GM18861 (cell line): ENCODE measurements at regions not wholly inside any gene's neighbourhood (a gene's known extent, or its start where the extent isn't known, plus 50 kb on each side); places are given as distances from the start of the nearest gene placed in this dataset.

Experiments
- ATAC-seq: cut with Tn5 transposase; IDR thresholded peaks from one replicate; pipeline ENCODE4 v1.9.1; 2021; ENCODE audit not compliant: unreplicated experiment

DNA sequence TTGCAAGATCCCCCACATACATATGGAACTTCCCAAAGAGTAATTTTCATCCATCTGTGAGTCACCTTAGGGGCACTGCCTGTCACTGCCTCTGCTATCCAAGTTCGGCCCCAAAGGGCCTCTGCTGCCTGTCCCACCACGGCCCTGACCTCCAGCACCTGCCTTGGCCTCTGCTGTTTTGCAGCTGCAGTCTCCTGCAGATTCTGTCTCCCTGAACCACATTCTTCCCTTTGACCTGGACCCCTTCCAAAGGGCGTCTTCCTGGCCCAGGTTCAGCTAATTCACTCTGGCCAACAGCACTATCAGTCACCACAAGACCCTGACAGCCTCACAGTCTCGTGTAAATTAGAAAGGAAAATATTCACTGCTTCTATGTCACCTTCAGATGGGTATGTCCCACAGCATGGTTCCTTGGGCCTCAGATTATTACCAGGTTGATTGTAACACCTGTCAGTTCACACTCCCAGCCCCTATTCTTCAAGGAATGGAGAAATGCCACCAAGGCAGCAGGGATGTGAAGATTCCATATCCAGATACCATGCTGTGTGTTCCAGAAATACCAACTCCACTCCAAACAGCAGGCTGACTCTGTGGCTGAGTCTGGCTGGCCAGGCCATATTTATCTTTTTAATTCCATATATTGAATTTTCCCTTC is 479.3 kb downstream of the ARHGEF28 start:
- no peak for ATAC-seq

DNA sequence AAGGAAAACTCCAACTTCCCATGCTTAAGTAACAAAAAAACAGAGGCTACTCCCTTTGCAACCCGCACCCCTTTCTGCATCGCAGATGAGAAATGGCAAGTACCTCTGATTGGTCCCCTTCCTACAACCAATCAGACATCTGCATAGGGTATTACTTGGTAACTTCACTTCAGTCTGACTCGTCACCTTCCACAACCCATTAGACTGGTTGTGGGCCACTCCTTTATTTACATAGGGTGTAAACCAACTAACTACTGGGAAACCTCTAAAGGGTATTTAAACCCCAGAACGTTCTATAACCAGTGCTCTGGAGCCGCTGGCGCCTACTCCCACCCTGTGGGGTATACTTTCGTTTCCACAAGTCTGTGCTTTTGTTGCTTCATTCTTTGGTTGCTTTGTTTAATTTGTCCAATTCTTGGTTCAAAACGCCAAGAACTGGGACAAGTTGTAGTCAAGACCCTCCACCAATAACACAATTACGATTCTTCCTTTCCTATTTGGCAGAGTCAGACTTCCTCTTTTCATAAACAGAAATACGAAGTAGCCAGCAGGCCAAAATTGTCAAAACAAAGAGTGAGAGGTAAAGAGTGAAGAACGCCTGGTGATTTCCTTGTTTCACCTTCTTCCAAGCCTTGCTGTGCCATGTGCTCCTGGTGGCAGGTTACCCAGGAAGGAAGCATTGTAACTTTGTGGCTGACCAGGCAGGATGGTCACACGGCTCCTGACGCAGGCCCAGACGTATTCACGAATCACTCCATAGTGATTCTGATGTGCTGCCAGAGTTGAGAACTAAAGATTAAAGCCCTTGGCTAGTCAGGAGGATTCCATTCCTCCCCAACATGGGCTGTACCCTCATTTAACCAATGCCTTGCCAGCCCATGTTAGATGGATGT is 477.4 kb downstream of the ARHGEF28 start:
- ATAC-seq, result no peak

DNA sequence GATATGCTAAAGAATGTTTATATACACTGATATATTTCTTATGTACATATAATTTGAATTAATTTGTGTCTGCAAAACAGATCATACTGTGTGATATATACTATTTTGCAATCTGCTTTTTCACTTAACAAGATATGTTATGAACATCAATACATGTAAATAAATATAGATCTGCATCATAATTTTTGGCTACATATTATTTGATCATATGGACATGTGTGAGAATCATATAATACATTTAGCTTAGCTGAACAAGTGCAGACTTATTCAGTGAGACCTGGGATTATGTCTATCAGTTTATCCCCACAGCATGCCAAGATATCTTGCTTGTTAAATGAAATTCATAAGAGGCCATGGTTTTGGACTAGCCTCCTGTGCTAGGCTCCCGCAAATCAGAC is 474.3 kb downstream of the ARHGEF28 start:
- ATAC-seq, result no peak

DNA sequence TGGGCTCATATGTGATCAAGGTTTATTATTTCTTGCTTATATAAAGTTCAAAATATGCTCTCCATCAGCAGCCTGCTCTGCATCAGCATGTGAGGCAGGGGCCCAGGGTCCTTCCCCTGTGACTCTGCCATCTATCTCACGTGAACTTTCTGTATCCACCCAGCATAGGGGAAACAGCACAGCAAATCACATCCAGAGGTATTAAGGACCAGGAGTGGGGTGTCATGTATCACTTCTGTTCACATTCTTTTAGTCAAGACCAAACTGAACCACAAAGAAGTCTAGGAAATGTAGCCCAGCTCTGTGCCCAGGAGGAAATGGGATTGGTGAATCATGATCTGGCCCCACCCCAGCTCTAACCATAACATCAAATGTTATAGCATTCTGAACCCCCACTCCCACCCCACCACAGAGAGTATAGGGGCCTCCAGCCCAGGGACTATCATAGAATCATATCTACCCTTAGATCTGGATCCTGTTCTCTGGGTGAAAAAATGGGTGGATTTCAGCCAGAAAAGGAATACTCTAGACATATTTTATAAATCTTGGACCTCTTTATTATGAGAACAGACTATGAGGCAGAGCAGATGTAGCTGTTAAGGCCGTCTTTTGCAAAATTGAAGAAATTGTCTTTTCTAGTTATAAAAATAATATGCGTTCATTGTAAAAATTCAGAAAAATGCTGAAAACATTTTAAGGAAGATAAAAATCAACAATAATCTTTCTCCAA is 473.7 kb downstream of the ARHGEF28 start:
- ATAC-seq, result no peak

DNA sequence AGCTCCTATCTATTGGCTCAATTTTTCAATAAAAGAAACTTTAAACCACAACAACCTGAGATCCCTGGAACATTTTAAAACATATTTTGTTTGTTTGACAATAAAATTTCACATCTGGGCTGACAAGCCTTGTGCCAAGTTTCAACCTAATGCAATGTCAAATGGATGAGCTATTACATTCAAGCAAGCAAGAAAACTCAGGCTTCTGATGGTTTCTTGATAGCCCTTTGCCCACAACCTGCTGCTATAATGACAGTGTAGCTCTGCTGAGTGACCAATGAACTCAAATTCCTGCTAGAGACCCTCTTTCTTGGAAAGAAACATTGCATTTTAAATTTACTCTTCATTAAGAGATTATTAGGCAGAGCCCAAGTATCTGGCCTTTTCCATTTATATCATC is 472.9 kb downstream of the ARHGEF28 start:
- no peak for ATAC-seq

DNA sequence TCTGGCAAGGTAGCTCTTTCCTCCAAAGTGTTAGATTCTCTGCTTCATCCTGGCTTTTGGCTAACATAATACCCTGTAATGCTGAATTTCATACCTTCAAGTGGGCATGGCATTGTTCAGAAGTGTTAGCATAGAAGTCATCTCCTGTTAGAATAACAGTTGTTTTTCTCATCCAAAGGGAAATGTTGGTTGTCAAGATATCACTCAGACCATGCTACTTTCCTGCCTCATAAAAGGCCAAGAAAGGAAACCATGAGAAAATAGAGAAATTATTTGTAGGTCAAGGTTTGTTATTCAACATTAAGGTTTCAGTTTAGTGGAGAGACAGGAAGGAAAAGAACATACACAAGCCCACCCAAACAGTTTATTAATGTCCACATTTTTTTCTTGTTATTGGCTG is 472.5 kb downstream of the ARHGEF28 start:
- ATAC-seq, result no peak

DNA sequence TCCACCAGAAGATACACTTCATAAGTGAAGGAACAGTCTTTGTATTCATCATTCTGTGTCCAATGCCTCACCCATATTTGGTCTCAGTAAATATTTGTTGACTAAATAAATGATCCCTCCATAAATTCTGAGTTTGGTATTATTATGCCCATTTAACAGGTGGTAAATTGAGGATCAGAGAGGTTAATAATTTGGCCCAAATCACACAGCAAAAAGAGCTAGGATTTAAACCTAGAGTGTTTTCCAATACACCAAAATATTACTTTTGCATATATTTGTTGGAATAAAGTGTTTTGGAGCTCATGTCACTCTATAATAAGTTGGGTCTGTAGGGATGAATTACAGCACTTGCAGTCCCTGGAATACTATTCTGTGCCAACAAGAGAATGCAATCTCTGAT is 470.3 kb downstream of the ARHGEF28 start:
- ATAC-seq, result no peak

DNA sequence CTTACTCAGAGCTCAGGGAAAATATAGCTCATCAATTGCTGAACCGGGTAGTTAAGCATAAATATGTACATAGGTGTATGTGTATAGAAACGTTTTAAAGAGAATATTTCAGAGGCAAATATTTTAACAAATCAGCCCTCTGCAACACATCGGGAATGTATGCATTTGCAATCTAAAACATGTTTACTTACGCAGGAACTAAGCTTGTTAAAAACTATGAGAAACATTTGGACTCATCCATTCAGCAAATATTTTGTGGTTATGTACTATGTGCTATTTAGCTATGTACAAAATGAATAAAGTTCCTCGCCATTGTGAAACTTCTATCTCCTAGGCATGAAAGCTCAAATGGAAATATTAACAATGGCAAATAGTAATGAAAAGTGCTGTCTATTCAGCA is 469.9 kb downstream of the ARHGEF28 start:
- ATAC-seq, result no peak

DNA sequence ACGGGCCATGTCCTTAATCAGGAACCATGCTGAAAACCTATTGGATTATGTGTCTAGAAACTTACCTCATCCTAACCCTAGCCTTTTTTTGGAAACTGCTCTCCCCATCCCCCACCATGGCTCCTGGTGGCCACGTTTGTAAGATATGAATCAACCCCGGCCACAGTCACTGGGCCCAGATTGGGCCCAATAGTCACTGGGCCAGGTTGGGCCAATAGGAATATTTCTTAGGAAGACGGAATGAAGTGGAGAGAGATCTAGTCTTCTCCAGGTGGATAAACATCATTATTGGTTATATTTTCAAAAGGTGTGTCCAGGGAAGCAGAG is 468.7 kb downstream of the ARHGEF28 start:
- no peak for ATAC-seq

DNA sequence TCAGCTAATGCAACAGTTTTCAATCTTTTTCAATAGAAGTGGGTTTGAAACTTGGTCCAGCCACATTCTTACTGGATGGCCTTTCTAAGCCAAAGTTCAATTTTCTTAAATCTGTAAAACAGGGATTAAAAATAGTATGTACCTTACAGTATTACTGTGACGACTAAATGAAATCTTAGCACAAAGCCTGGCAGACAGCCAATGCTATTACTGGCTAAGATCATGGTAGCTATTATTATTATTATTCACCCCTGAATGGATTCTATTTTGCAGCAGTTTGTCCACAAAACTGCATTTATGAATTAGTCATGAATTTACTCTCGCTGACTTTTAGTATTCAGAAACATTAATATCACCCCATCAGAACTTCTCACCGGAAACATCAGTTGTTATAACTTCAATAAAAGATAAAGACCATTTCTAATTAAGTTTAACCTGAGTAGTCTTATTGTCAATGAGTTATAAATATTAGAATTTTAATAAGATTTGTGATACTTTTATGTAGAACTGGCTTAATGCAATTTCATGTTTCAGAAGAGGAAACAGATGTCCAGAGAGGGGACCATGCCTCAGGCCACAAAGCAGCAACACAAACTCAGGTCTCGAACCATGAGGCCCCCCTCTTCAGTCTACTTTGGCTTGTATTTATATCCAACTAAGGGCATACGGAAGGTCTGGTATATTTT is 468.2 kb downstream of the ARHGEF28 start:
- ATAC-seq, result no peak

DNA sequence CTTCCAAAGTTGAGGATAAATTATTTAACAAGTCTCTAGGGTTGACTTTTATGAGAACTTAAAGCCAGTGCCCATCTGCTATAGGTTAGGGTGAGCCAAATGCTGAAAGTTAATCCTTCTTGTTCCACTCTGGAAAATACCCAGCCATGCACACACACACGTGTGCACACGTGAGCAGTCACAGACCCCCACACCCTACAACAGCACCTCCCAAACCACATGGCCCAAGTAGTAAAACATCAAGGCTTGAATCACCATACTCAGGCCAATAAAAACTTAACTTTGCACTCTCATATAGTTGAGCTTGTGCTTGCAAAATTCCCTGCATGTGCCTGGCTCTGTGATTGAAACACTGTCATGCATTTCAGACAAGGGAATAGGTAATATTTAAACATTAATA is 467.6 kb downstream of the ARHGEF28 start:
- no peak for ATAC-seq

DNA sequence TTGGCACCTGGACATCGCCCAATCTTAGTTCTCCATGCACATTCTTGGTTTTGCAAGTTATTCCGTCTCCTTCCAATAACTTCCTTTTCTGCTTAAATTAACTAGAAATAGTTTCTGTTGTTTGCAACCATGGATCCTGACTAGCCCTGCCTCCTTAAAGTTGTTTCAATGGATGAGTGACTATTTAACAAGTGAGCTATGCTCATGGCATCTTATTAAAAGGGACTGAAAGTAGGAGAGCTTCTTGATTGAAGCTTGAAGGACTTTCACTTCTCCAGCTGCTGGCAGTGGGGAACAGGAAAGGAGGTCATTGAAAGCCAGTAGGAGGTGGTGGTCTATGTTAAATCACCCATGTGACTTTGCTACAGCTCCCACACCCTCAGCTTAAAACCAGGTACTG is 466.8 kb downstream of the ARHGEF28 start:
- no peak for ATAC-seq

DNA sequence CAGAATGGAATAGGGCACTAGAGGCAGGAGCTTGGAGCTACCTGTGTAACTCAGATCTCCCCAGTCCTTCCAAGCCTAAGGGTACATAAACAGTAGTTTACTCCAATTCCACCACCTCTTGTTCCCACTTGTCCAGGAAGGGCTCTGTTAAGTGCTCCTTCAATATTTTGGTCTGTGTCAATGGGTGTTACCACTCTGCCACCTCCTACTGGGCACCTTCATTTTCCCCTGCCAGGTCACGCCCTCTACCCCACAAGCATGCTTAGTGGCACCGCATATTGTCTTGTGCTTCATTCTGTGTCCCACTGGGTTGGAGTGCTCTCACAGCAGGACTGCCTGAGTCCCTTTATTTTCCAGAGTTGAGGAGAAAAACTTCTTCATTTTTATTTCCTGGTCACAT is 459.8 kb downstream of the ARHGEF28 start:
- ATAC-seq, result no peak

DNA sequence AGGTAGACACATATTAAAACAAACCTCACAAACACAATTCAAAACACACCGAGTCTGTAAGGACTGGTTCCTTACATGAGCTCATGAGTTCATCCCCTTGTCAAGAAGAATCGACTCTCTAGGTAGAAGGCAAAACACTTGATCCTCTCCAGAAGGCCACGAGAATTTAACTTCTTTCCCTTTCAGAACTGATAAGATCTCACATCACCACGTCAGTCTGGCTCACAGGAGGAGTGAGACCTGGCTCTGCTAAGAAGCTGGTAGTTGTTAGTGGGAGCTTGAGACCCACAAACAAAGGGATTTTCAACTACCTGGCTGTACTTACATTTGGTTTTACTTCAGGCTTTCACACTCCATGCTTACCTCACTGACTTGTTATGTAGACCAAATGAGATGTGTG is 459.2 kb downstream of the ARHGEF28 start:
- no peak for ATAC-seq

DNA sequence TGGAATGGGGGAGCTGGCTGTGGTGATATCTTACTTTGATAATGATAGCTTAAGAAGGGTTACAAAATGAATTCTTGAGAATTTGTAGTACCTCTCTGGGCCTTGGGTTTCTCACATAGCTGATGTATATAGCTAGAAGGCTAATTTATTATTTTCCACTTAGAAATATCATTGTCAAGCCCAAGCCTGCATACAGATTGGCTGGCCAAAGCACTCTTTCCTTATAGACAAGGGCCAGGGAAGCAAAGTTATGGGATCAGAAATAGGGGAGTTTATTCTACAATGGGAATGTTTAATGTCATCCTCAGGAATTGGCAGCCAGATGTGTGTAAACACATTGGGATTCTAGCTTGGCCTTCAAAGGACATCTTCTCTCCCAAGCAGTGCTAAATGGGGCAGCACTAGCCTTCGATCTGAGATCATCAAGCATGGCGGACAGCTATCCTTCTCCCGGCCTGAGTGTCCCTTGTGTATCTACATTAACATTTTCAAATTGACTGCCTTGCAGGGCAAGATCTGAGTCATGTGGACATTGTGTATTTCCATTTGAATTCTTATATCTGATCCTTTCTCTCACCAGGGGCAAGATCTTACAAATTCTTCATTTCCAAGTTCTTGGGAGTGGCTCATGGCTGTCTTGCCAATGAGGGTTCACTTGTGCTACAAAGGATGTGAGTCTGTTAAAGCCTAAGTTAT is 457.2 kb downstream of the ARHGEF28 start:
- ATAC-seq, result no peak

DNA sequence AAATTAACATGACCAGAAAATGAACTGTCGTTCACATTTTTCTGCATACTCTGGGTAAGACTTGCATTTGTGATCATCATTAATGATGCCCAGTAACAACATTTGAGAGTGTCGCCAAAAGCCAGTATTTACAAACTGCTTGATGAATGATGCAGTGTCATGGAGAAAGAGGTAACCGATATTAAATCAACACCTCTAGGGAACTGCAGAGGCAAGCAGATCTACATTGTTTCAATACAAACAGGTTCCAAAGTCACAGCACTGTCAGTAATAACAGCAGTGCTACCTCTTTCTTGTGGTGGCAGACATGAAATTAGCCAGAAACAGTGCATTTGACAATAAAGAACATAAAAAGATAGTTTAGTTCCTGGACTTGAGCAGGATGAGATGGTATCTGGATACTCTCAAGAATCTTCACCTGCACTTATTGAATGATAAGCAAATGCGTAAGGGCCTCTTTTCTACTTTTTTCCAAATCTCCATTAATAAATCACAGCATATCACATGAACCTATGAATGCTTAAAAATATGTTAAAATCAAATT is 456.6 kb downstream of the ARHGEF28 start:
- ATAC-seq, result no peak

DNA sequence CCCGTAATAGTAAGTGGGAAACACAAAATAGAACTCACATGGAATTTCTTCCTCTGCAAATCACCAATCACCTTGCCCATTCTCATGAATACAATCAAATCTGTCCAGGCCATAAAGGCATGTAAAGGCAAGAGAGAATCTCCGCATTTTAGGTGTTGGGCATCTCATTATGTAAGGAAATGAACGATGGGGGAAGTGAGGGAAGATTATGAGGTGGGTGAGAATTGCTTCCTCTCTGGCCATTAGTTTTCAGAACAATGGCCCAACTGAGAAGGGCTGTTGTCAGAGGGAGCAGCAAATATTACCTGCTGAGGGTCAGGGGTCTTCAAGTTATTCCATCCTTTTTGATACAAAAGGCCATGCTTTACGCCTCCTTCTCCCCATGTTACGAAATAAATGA is 455.1 kb downstream of the ARHGEF28 start:
- no peak for ATAC-seq

DNA sequence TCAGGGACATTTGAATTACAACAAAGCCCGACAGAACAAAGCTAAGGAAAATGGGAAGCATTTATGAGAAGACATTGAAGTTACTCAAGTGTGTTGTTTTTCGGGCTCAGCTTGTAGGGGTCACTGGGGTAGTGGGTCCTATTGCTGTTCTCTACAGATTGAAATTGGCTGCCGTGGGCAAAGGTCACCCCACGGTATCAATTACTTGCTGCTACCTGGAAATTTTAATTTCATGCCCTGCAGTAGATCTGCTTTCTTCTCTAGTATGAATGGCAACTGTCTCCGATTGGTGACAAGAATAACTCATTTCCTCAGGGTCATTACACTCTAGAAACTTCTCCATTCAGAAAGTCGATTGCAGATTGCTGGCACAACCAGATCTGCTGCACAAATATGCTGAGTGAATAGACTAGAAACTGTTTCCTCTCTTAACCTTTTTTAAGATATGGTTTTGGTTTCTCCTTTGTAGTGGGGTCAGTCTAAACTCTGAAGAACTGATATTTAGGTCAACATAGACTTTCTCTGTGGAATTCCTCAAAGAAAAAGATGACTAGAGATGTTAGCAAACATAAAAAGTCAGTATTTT is 454.1 kb downstream of the ARHGEF28 start:
- no peak for ATAC-seq

DNA sequence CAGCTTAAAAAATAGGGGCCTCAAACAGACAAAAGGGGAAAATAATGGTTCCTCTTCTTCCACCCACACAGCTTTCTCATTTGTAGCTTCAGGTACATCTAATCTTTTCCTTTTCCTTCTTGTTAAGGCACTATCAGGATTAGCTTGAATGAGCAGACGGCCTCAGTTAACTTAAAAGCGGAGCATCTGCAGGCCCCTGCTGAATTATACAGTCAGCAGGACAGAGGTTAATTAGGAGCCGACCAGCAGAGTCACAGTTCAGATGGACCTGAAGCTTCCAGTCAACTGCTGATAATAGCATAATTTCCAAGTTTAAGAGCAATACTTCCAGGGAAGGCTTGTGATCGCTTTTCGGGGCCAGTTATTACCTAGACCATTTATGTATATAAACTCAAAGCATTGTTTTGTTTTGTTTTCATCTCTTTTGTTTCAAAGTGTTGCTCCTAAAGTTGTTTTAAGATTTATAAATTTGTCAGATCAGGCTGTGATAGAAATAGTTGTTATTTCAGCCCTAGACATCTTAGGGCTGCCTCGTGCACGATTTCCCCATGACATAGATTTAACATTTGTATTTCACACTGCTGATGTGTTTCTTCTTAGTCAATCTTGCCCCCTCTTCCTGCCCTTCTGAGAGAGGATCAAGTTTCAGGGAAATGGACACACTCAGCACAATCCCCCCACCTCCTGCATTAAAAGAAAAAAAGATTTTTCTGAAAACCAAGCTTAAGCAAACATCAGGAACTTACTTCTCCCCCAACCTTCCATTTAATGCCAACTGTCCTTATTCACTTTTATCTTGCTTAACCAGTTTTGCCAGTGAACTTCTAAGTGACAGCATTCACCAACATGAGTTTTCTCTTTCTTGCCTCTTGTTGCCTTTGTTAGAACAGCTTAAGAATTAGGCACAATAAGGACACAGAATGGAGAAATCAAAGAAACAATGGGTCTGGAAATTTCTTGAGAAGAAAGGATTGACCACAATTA is 449.8 kb downstream of the ARHGEF28 start:
- no peak for ATAC-seq
